ENCODE measurements at regions not wholly inside any gene's neighbourhood (a gene's known extent, or its start where the extent isn't known, plus 50 kb on each side); places are given as distances from the start of the nearest gene placed in this dataset.

DNA sequence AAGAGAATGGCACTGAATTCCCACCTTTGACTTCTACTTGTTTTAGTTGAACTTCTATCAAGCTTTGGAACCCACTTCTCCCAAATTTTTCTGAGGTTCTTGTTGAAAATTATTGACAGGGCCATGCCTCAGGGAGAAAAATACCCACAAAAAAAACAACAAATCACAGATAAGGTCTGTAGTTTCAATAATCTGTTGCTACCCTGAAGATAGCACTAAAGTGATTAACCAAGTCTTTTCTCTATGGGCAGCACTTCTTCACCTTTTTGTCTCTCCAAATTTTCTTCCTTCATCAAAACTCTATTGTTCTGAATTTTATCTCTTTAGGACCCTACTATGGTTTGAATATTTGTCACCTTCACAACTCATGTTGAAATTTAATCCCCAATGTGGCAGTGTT is 154.3 kb upstream of the FGF10 start:
- TF ChIP-seq, protein P1, sequence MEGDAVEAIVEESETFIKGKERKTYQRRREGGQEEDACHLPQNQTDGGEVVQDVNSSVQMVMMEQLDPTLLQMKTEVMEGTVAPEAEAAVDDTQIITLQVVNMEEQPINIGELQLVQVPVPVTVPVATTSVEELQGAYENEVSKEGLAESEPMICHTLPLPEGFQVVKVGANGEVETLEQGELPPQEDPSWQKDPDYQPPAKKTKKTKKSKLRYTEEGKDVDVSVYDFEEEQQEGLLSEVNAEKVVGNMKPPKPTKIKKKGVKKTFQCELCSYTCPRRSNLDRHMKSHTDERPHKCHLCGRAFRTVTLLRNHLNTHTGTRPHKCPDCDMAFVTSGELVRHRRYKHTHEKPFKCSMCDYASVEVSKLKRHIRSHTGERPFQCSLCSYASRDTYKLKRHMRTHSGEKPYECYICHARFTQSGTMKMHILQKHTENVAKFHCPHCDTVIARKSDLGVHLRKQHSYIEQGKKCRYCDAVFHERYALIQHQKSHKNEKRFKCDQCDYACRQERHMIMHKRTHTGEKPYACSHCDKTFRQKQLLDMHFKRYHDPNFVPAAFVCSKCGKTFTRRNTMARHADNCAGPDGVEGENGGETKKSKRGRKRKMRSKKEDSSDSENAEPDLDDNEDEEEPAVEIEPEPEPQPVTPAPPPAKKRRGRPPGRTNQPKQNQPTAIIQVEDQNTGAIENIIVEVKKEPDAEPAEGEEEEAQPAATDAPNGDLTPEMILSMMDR (IDR thresholded peaks at IDR 0.05) = no peak
- TF ChIP-seq EZH2 (IDR thresholded peaks at IDR 0.05; ENCODE audit: borderline replicate concordance, insufficient read depth, low read depth, low read length, poor library complexity, severe bottlenecking) = no peak
